Left ventricle myocardium inferior (tissue), 1 donor: ENCODE measurements at regions not wholly inside any gene's neighbourhood (a gene's known extent, or its start where the extent isn't known, plus 50 kb on each side); places are given as distances from the start of the nearest gene placed in this dataset.

Experiments used
- DNase-seq: peaks from one replicate; pipeline ENCODE4 v3.0.0-alpha.2; 2020
- H3K27ac ChIP-seq: fragments of 200-600 bp; replicated peaks from 2 replicates; pipeline ENCODE4 v1.8.0; 2021
- H3K27me3 ChIP-seq: fragments of 200-600 bp; 2 replicates; pipeline ENCODE4 v1.8.0; 2021; ENCODE audit warnings: low read depth
- H3K36me3 ChIP-seq: fragments of 200-600 bp; 2 replicates; pipeline ENCODE4 v1.8.0; 2021
- H3K4me1 ChIP-seq: fragments of 200-600 bp; 2 replicates; pipeline ENCODE4 v1.8.0; 2021
- H3K4me3 ChIP-seq: fragments of 200-600 bp; 2 replicates; pipeline ENCODE4 v1.8.0; 2021; ENCODE audit warnings: mild to moderate bottlenecking, moderate library complexity
- H3K9me3 ChIP-seq: fragments of 200-600 bp; replicated peaks from 2 replicates; pipeline ENCODE4 v1.8.0; 2021
- CTCF ChIP-seq: fragments of 200-600 bp; IDR thresholded peaks from 2 replicates; pipeline ENCODE4 v1.8.0; 2021; ENCODE audit warnings: antibody characterized with exemption, mild to moderate bottlenecking, borderline replicate concordance
- intact Hi-C: fragments of 100-400 bp; cut with micrococcal nuclease; formaldehyde crosslinking; loops from one replicate; pipeline ENCODE4 v1.11.0; 2022
- donor health status: DM: no; HTN: yes; CAD: no; lungs with severe emphysema.

DNA sequence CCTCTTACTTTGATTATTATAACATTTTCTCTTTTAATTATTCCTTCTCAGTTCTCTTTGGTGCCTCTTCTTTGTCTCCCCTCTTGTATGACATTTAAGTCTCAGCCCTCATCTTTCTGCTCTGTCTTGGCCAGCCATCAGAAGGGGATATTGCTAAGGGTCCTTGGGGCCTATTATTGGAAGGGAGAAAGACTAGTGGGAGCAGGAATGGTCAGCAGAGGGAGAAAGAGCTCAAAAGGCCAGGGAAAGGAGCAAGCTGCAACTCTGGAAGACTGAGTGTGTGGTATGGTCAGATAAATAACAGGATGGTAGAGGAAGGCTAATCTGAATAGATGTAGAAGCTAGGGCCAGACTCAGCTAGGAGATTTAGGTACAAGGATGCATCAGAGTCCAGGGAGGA lies 336.9 kb downstream of the TDRD3 start:
- Histone ChIP-seq H3K27ac (no peak overlapping the region), H3K4me1 (no peaks in the 10 kb centered on the region), H3K36me3 (no peaks in the 10 kb centered on the region), H3K4me3 (no peak overlapping the region), H3K27me3 (no peaks in the 10 kb centered on the region), H3K9me3 (no peaks in the 10 kb centered on the region)
- no peak for TF ChIP-seq CTCF
- no peak for DNase-seq
- intact Hi-C loops, result no loop called here

- Histone ChIP-seq H3K36me3 (no peaks in the 10 kb centered on the region), H3K4me3 (no peak overlapping the region), H3K27ac (no peak overlapping the region), H3K4me1 (no peaks in the 10 kb centered on the region), H3K9me3 (no peaks in the 10 kb centered on the region), H3K27me3 (no peaks in the 10 kb centered on the region)
- no peak for TF ChIP-seq CTCF
- intact Hi-C loops, result no loop called here
- no peak for DNase-seq
Observed at GRCh38 chr13:60727140-60727539, 330.1 kb downstream of the TDRD3 start.

DNA sequence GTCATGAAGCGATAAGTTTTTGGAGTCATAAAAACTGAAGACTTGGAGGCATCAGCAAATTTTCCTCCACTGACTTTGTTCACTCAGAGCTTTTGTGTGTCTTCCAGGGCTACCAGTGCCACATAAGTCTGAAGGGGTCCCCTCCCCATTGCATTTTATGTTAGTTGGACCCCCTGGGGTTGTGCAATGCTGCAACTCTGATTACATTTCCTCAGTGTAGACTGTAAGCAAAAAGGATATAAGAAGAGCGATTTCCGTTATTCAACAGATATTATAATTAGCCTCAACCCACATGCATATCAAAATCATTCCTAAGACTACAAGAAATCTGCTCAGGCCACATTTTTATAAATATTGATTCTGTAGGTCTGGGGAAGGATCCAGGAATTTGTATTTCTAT lies 324.0 kb downstream of the TDRD3 start:
- Histone ChIP-seq H3K9me3 (no peaks in the 10 kb centered on the region), H3K4me1 (no peaks in the 10 kb centered on the region), H3K4me3 (no peak overlapping the region), H3K27ac (no peak overlapping the region), H3K27me3 (no peaks in the 10 kb centered on the region), H3K36me3 (no peaks in the 10 kb centered on the region)
- intact Hi-C loops, result no loop called here
- no peak for TF ChIP-seq CTCF
- DNase-seq, result no peak

DNA sequence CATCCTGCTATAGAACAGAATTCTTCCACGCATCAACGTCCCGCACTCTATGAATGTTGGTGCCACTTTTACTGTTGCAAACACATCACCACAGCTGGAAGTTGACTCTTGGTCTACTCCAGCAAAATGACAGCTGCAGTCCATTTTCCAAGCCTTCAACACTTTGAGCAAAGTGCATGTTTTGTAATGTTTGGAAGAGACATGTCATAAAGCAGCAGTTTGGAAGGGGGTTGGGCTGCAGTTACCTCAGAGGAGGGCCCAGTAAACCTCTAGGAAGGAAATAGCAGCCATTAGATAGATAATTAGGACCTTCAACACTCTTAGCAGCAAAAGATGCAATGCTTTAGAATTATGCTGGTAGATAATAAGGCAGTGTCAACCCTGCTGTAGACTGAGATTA lies 323.6 kb downstream of the TDRD3 start:
- DNase-seq, result no peak
- intact Hi-C loops, result no loop called here
- no peaks in the 10 kb centered on the region for H3K27me3 ChIP-seq
- no peak overlapping the region for H3K4me3 ChIP-seq
- H3K36me3 ChIP-seq, result no peaks in the 10 kb centered on the region
- no peak for TF ChIP-seq CTCF
- no peaks in the 10 kb centered on the region for H3K4me1 ChIP-seq
- no peaks in the 10 kb centered on the region for H3K9me3 ChIP-seq
- H3K27ac ChIP-seq, result no peak overlapping the region

GRCh38 chr13:60716313-60716712 lies 319.3 kb downstream of the TDRD3 start:
- TF ChIP-seq CTCF, result no peak
- Histone ChIP-seq H3K4me3 (no peak overlapping the region), H3K9me3 (no peaks in the 10 kb centered on the region), H3K4me1 (no peaks in the 10 kb centered on the region), H3K27ac (no peak overlapping the region), H3K27me3 (no peaks in the 10 kb centered on the region), H3K36me3 (no peaks in the 10 kb centered on the region)
- intact Hi-C loops, result no loop called here
- no peak for DNase-seq

- no peak for TF ChIP-seq CTCF
- no peak for DNase-seq
- Histone ChIP-seq H3K27me3 (no peaks in the 10 kb centered on the region), H3K9me3 (no peaks in the 10 kb centered on the region), H3K4me1 (no peaks in the 10 kb centered on the region), H3K36me3 (no peaks in the 10 kb centered on the region), H3K4me3 (no peak overlapping the region), H3K27ac (no peak overlapping the region)
- intact Hi-C loops, result no loop called here
Observed at GRCh38 chr13:60707878-60708277, 310.9 kb downstream of the TDRD3 start.
